Spleen (tissue), 7 donors: ENCODE measurements at regions not wholly inside any gene's neighbourhood (a gene's known extent, or its start where the extent isn't known, plus 50 kb on each side); places are given as distances from the start of the nearest gene placed in this dataset.

Experiments used
- POLR2A ChIP-seq, 3 donors: fragments of 450-650 bp; IDR thresholded peaks; one replicate each; pipeline ENCODE4 v1.5.1; 2017; ENCODE audit warnings: antibody characterized with exemption in 3 of 3, mild to moderate bottlenecking in 1 of 3
- TF ChIP-seq, protein P1 (sequence below), 11 experiments: fragments of 200-600 bp in 7 of 11; fragments of 450-650 bp in 4 of 11; sonication (generic) in 4 of 11; IDR thresholded peaks in 8 of 11; conservative IDR thresholded peaks in 3 of 11; 1 replicate in 7 of 11; 2 replicates in 4 of 11; pipeline versions ENCODE4 v1.4.0 to v1.8.0; 2016 to 2021; ENCODE audit warnings: antibody characterized with exemption in 11 of 11, inconsistent platforms in 4 of 11, mild to moderate bottlenecking in 1 of 11
- donor health status: DM: no; HTN: no; CAD: no; lungs with moderate emphysema.
- donor health status: DM: no; HTN: no; CAD: no.
- donor health status: DM: no; HTN: no; CAD: no.

DNA sequence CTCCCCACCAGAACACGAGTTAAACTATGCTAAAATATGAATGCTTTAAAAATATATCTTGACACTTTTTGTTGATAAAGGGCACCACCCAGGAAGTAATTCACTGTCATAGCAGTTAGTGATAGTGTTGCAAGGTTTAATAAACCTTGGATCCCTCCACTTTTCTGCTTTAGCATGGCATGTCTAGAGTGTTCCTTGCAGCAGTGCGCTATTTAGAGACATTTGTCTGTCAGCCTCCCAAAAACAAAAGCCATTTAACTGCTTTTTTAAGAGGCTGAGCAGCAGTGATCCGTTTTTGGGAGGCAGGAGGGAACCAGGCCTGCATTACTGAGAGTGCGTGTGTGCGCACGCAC, 69.6 kb upstream of the RAB11FIP2 start:
- TF ChIP-seq, protein P1, sequence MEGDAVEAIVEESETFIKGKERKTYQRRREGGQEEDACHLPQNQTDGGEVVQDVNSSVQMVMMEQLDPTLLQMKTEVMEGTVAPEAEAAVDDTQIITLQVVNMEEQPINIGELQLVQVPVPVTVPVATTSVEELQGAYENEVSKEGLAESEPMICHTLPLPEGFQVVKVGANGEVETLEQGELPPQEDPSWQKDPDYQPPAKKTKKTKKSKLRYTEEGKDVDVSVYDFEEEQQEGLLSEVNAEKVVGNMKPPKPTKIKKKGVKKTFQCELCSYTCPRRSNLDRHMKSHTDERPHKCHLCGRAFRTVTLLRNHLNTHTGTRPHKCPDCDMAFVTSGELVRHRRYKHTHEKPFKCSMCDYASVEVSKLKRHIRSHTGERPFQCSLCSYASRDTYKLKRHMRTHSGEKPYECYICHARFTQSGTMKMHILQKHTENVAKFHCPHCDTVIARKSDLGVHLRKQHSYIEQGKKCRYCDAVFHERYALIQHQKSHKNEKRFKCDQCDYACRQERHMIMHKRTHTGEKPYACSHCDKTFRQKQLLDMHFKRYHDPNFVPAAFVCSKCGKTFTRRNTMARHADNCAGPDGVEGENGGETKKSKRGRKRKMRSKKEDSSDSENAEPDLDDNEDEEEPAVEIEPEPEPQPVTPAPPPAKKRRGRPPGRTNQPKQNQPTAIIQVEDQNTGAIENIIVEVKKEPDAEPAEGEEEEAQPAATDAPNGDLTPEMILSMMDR (IDR thresholded peaks at IDR 0.05 in 8 of 11, conservative IDR thresholded peaks at IDR 0.05 in 3 of 11), result no peak
- no peak for TF ChIP-seq POLR2A (IDR thresholded peaks at IDR 0.05)
